PC-9 (cell line): ENCODE measurements at regions not wholly inside any gene's neighbourhood (a gene's known extent, or its start where the extent isn't known, plus 50 kb on each side); places are given as distances from the start of the nearest gene placed in this dataset.

Experiments used
- CTCF ChIP-seq: fragments of 200-600 bp; sonication (generic); conservative IDR thresholded peaks from 2 replicates; pipeline ENCODE4 v1.6.1; 2017; ENCODE audit warnings: mixed run types, antibody characterized with exemption, mild to moderate bottlenecking, moderate library complexity
- EZH2 ChIP-seq: fragments of 200-600 bp; sonication (generic); IDR thresholded peaks from 2 replicates; pipeline ENCODE4 v1.8.0; 2017; ENCODE audit warnings: antibody characterized with exemption, low read depth

GRCh38 chr9:111136180-111136579 is 97.9 kb upstream of the LPAR1 start:
- TF ChIP-seq CTCF (no peak), EZH2 (no peak)
